ENCODE measurements at regions not wholly inside any gene's neighbourhood (a gene's known extent, or its start where the extent isn't known, plus 50 kb on each side); places are given as distances from the start of the nearest gene placed in this dataset.

DNA sequence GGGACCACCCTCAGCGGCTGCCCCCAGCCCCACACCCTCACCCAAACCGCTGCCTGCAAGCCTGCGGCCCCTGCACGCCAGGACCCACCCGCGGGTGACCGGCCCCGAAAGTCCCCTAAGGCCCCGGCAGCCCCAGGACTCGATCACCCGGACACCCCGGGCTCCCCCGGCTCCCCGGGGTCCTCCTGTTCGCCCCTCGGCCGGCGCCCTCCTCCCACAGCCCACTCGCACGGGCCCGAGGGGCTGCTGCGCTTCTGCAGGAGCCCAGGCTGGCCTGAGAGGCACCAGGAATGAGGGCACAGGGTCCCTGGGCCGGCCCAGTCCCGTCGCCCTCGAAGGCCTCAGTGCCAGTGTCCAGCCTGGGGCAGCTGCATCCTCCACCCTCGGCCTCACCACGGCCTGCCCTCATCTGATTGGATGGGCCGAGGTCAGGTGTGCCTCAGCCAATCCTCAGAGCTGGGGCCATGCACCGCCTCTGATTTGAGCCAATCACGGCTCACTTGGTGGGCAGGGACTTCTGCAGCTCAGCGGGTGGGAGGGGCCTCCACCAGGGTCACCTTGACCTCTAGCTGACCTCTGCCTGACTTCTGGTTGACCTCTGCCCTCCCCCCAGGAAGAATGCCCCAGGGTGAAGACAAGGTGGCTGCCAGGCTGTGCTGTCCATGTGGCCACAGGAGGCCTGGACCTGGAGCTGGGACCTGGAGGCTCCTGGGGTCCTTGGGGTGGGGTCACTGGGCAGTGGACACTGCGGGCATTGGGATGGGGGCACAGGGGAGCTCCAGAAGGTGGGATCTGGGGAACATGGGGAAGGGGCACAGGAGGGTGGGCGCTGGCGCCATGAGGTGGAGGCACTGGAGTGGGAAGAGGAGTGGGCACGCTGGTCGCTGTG lies 97.6 kb upstream of the NKX1-1 start:
- intact Hi-C loops (cut with DNase I): no loop called here
- DNase-seq (ENCODE audit: low spot score): peak; percentile 72

- DNase-seq (ENCODE audit: low spot score): peak; percentile 61
Measured at GRCh38 chr4:1502976-1503375, 96.7 kb upstream of the NKX1-1 start.

GRCh38 chr4:1502501-1502886 lies 96.3 kb upstream of the NKX1-1 start:
- DNase-seq (ENCODE audit: low spot score): peak; percentile 62
- intact Hi-C loops (cut with DNase I): no loop called here

More at GRCh38 chr4:1502976-1503375, 96.7 kb upstream of the NKX1-1 start:
- intact Hi-C loops (cut with DNase I): no loop called here

DNA sequence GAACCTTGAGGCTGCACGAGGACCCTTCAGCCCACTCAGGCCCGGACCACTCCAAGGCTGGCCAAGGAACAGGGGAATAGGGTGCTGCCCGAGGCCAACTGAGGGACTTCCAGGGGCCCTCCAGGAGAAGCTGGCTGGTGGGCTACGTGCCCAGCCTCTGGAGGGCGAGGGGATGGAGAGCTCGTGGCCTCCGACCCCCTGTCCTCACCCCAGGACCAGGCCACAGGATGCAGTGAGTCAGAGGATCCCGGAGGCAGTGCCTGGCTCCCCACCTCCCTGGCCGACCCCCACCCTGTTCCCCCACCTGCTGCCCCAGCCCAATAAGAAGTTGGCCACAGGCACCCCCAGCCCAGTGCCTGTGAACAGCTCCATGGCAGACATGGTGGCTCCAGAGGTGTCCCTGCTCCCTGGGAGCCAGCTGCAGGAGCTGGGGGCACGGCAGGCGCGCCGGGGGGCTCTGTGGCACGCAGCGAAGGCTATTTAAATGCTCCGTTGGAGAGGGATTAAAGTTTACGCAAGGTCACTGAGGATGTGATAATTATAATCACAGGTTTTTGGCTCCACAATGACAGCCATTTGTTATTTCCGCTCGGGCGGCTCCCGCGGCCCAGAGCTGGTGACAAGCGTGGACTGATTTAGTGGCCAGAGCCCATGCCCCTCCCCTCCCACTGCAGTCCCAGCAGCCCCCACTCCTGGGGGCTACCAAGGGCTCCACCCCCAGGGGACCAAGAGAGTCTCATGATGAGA lies 95.7 kb upstream of the NKX1-1 start:
- DNase-seq (ENCODE audit: low spot score): peak; percentile 66
- intact Hi-C loops (cut with DNase I): no loop called here

DNA sequence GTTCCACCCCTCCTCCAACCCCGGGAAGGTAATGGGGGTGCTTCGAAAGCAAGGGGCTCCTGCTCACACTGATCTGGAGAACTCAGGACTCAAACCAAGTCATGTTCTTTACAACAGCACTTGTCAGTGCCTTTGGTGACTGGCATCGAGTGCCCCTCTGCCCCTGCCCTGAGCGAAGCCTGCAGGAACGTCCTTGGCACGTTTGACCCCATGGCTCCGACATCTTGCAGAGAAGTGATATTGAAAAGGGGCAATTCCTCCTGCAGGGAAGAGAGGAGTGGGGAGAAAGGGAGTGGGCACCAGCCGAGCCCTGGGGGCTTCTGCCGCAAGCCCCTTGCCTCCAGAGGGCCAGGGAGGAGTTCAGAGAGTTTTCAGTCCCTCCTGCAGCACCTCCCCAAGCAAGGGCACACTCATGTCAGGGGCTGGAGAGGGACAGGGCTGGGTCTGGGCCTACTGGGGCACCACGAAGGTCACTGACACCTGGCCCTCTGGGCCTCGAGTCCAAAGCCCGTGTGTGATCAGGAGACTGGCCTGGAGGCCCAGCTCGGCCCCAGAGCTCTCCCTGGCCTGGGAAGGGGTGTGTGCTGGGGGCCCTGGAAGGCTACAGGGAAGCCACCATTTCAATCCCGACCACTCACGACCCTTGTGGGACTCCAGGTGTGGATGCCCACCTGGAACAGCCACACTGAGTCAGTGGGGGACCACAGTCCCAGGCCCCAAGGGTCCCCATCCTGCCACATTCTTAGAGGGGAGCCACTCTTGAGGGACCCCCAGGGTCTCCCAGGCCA lies 94.9 kb upstream of the NKX1-1 start:
- intact Hi-C loops (cut with DNase I): no loop called here
- DNase-seq (ENCODE audit: low spot score): no peak

DNA sequence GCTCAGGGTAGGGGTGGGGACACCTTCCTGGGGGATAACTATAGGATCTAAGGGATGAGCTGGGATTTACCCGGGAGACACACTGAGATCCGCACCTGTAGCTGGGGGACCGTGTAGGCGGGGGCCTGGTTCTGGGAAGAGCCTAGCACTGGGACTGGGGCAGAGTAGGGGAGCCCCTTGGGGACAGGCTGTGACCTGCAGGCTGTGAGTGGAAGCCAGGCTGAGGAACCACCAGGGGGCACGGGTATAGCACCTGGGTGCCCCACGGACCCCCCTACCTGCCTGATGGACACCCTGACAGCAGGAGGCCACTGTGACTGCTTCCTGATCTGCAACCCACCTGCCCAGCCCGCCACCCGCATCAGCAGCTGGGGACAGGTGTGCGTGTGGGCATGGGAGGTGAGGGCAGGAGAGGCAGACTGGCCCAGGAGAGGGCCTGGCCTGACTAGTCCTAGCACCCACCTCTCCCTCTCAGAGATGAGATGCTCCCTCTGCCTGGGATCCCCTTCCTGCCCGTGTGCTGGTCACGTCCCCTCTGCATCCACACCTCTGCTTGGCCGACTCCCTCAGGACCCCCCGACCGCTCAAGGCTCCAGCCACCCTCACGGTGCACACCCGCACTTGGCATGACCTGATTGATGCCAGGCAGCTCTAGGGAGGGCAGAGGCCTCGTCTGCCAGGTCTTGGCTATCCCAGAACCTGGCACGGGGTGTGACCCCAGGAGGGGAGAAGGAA lies 94.2 kb upstream of the NKX1-1 start:
- intact Hi-C loops (cut with DNase I): no loop called here

GRCh38 chr4:1499465-1499864 lies 93.2 kb upstream of the NKX1-1 start:
- intact Hi-C loops (cut with DNase I): no loop called here
- peak; percentile 61 for DNase-seq (ENCODE audit: low spot score)

More for the DNA sequence above, 94.2 kb upstream of the NKX1-1 start:
- DNase-seq (ENCODE audit: low spot score): peak; percentile 65

- intact Hi-C loops (cut with DNase I): no loop called here
- no peak for DNase-seq (ENCODE audit: low spot score)
Measured at GRCh38 chr4:1497189-1497801, 91.1 kb upstream of the NKX1-1 start.

DNA sequence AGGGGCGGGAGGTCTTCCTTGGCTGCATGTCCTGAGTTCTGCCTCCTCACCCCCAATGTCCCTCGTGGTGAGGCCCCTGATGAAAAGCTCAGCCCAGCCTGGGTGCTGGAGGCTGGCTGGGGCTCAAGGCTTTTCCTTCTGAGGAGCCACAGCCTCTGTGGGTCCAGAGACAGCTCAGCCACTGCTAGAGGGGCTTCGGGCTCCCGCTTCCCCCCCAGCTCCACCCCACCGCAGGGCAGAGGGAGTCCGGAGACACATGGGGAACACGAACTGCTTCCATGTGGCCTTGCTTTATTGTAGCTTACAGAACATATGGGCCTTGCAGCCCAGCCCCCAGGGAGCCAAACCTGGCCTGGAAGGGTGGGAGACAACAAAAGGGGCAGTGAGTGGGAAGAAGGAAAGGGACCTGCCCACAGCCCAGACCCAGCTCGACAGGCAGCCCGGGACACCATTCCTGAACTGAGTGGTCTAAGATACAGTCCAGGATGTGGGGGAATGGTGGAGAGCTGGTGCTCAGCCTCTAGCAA lies 89.9 kb upstream of the NKX1-1 start:
- DNase-seq (ENCODE audit: low spot score): peak; percentile 68
- intact Hi-C loops (cut with DNase I): no loop called here

DNA sequence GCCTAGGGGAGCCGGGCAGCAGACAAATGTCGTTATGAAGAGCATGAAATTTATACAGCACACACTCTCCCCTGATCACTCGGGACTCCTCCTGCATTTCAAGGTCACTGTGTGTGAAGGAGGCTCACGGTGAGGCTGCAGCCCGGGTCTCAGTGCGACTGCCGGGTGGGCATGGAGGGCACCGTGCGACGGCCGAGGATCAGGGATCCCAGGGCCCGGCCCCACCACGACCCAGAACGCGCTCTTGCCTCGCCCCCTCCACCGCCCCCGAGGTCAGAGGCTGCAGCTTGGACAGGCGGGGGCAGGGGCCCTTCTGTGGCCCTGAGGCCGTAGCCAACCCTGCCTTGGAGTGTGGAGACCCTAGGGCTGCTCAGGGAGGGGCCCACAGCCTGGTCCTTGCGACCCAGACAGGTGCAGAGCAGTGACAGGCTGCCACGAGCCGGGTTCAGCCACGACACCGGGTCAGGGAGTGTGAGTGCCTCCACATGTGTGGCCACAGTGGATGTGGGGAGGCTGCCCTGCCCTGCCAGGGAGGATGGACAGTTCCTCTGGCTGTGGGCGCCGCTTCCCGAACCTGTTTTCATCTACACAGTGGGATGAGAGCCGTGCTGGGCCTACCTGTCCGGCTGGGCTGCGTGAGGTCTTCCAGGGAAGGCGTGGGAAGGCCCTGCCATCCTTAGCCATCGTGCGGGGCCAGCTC lies 89.3 kb upstream of the NKX1-1 start:
- intact Hi-C loops (cut with DNase I): no loop called here
- peak; percentile 72 for DNase-seq (ENCODE audit: low spot score)

DNA sequence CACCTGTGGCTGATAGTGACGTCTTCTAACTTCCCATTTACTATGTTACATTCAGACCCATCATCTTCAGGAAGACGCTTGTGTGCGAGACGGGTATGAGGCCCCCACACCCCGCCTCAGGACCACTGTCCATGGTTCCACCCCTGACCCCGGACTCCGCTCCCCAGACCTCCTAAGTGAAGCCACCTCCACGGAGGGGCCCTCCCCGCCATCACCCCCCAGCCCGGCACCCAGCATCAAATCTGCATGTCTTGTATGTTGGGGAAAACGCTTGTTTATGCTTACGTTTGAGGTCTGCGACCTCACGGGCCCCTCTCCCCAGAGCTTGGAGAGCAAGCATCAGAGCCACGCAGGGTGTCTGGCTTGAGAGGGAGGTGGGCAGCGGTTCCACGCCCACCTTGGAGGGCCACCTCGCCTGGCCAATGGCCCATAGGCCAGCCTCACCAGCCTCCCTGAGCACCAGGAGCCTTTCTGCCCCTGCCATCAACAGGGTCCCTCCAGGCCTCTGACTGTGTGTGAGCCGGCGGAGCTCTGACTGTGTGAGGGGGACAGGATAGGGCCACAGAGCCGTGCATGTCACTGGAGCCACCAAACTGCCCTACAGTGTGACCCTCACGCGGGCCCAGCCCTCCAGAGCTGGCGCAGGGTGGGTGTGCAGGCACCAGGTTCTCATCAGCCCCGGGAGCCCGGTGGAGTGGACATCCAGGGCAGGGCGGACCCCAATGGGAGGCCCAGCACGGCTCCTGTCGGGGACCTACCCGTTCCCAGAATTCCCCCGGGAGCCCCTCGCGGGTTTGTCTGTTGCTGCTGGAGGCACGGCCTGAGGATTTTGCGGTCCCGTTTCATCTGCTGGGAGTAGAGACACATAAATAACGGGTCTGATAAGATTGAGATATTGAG lies 88.4 kb upstream of the NKX1-1 start:
- peak; percentile 76 for DNase-seq (ENCODE audit: low spot score)
- intact Hi-C loops (cut with DNase I): no loop called here

- peak; percentile 68 for DNase-seq (ENCODE audit: low spot score)
- intact Hi-C loops (cut with DNase I): no loop called here
Measured at GRCh38 chr4:1493540-1494287, 87.5 kb upstream of the NKX1-1 start.

DNA sequence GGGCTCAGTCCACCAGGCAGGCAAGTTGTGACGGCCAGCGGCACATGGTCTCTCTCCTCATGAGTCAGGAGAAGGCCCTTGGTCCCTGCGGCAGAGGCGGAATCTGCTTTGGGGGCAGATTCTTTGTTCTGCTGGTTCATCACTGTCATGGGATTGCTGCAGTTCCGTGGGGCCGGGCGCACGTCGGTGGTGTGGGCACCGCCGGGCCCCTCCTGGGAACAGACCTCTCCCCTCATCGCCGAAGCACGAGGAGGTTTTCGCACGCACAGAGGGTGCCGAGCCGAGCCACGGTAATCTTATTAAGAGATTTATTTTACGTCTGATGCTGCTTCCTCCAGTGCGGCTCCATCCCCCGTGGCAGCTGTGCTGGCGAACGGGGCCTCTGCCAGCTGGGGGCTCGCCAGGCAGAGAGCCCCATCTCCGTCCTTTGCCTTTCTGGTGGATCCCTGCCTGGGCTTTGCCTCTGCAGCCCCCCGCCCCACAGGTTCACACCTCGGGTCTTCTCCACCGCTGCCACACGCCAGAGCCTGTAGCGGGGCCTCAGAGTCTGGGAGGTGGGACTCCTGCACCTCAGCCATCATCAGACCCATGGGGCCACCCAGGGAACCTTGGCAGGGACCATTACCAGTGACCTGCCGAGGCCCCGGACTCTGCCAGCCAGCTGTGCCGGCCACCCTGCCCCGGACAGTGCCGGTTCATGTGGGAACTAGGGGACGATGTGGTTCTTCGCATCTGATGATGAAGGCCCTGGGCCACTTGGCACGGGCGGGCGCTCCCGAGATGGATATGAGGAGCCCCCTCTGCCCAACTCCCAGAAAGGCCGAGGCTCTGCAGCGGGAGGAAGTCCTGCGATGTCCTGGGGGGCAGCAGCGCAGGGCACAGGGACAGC lies 86.7 kb upstream of the NKX1-1 start:
- intact Hi-C loops (cut with DNase I): no loop called here
- peak; percentile 67 for DNase-seq (ENCODE audit: low spot score)

- peak; percentile 68 for DNase-seq (ENCODE audit: low spot score)
- intact Hi-C loops (cut with DNase I): no loop called here
Measured at GRCh38 chr4:1492142-1492457, 85.9 kb upstream of the NKX1-1 start.

DNA sequence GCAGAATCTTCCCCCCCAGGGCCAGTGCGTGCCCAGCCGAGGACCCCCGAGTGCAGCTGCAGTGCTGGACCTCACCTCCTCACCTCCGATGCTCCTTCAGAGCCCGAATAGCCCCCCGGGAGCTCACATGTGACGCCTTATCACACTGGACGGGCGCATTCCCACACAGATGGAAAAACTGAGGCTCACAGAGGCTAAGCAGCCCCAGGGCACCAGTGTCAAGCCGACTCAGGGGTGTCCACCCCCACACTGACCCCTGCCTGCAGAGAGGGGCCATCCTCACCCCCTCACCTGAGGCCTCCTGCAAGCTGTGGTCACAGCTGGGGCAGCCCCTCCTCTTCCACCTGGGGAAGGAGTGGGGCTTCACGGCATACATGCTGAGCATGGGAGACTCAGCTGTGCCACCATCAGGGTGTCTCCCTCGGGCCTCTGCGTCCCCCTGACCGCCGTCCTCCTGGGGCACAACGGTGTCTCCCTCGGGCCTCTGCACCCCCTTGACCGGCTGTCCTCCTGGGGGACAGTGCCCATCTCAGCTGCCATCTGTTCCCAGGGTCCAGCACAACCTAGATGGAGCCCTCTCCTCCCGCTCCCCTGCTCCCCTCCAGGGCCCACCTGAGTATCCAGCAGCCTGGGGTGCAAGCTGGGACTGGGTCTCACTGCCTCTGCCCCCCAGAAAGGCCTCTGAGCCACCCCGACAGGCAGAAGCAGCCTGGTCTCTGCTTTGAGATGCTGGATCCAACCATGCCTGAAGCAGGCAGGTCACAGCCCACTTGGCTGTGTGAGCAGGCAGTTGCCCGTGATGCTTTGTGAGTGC lies 85.3 kb upstream of the NKX1-1 start:
- intact Hi-C loops (cut with DNase I): no loop called here

More for the DNA sequence above, 85.3 kb upstream of the NKX1-1 start:
- DNase-seq (ENCODE audit: low spot score): peak; percentile 65

Measured in posterior vena cava (tissue), 2 donors.